Ovary (tissue), 7 donors: ENCODE measurements at regions not wholly inside any gene's neighbourhood (a gene's known extent, or its start where the extent isn't known, plus 50 kb on each side); places are given as distances from the start of the nearest gene placed in this dataset.

Experiments used
- DNase-seq, 5 donors: peaks; one replicate each; pipeline ENCODE4 v3.0.0-alpha.2; 2019 to 2020
- H3K27ac ChIP-seq, 2 donors: fragments of 200-600 bp; one replicate each; pipeline versions ENCODE4 v1.5.1 to v1.8.0; 2019 to 2022
- H3K27me3 ChIP-seq: fragments of 200-600 bp; one replicate; pipeline ENCODE4 v1.8.0; 2022
- H3K36me3 ChIP-seq: fragments of 200-600 bp; sonication (generic); one replicate; pipeline ENCODE4 v1.5.1; 2019
- H3K4me1 ChIP-seq: one replicate; pipeline ENCODE4 v1.8.1; 2013; ENCODE audit warnings: mild to moderate bottlenecking, moderate library complexity; ENCODE audit not compliant: insufficient read depth
- H3K4me3 ChIP-seq: fragments of 200-600 bp; sonication (generic); one replicate; pipeline ENCODE4 v1.5.1; 2017
- H3K9me3 ChIP-seq, 2 donors: fragments of 200-600 bp in 1 of 2; sonication (generic) in 1 of 2; one replicate each; pipeline versions ENCODE4 v1.5.1 to v1.8.1; 2013 to 2019; ENCODE audit warnings: mild to moderate bottlenecking in 1 of 2, moderate library complexity in 1 of 2
- EP300 ChIP-seq: sonication (generic); formaldehyde crosslinking; IDR thresholded peaks from one replicate; pipeline ENCODE4 v1.6.1; 2017; ENCODE audit warnings: antibody characterized with exemption
- POLR2A ChIP-seq: fragments of 450-650 bp; IDR thresholded peaks from one replicate; pipeline ENCODE4 v1.6.1; 2017; ENCODE audit warnings: antibody characterized with exemption, mild to moderate bottlenecking, moderate library complexity
- WGBS, 3 donors: extraction: QIAGEN DNeasy Blood & Tissue Kit in 1 of 3; methylation state at CpG; one replicate each; pipeline versions ENCODE4 v1.1.5 to v1.1.7; 2013 to 2017; 5-methylcytosine and 5-hydroxymethylcytosine counted together
- intact Hi-C, 4 donors: fragments of 100-400 bp; cut with DNase I; formaldehyde crosslinking; loops; one replicate each; pipeline versions ENCODE4 v1.11.0 to v1.15.1; 2022 to 2023
- TF ChIP-seq, protein P1 (sequence below), 3 donors: fragments of 450-650 bp in 2 of 3; fragments of 200-600 bp in 1 of 3; IDR thresholded peaks; one replicate each; pipeline versions ENCODE4 v1.5.1 to v1.8.0; 2016 to 2022; ENCODE audit warnings: antibody characterized with exemption in 3 of 3, mild to moderate bottlenecking in 1 of 3
- donor health status: DM: no; HTN: no; CAD: no; lungs with moderate emphysema.
- donor health status: DM: no; HTN: no; CAD: no.
- donor health status: Bipolar disorder and iron deficiency.
- donor health status: DM: no; HTN: no; CAD: no.
- donor health status: DM: yes; HTN: yes; CAD: no.

DNA sequence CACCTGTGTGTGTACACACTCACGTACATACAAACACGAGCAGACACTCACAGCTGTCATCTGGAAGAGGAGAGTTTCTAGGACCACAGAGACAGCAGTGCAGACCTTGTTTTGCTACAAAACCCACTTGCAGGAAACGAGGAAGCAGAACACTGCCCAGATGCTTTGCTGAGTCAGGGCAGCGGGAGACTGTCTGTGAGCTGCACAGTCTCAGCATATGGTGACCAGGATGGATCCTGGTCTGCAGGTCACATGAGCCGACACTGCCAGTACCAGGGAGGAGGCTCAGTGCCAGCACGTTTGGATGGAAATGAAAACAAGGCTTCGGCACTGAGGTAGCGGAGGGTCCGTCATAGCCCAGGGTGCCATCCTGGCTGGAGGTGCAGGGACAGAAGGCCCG, 117.6 kb upstream of the DPP6 start:
- DNase-seq: no peak
- Histone ChIP-seq H3K27ac (no peak overlapping the region), H3K36me3 (no peaks in the 10 kb centered on the region), H3K4me3 (no peak overlapping the region), H3K9me3 (no peaks in the 10 kb centered on the region), H3K27me3 (no peaks in the 10 kb centered on the region), H3K4me1 (no peaks in the 10 kb centered on the region)
- intact Hi-C loops: no loop called here
- WGBS, 3 donors: 56 to 67% (median 61%) methylated on average over 10 of the region's 10 CpGs
- no peak for TF ChIP-seq EP300
- TF ChIP-seq, protein P1, sequence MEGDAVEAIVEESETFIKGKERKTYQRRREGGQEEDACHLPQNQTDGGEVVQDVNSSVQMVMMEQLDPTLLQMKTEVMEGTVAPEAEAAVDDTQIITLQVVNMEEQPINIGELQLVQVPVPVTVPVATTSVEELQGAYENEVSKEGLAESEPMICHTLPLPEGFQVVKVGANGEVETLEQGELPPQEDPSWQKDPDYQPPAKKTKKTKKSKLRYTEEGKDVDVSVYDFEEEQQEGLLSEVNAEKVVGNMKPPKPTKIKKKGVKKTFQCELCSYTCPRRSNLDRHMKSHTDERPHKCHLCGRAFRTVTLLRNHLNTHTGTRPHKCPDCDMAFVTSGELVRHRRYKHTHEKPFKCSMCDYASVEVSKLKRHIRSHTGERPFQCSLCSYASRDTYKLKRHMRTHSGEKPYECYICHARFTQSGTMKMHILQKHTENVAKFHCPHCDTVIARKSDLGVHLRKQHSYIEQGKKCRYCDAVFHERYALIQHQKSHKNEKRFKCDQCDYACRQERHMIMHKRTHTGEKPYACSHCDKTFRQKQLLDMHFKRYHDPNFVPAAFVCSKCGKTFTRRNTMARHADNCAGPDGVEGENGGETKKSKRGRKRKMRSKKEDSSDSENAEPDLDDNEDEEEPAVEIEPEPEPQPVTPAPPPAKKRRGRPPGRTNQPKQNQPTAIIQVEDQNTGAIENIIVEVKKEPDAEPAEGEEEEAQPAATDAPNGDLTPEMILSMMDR (IDR thresholded peaks at IDR 0.05): no peak
- TF ChIP-seq POLR2A: no peak

DNA sequence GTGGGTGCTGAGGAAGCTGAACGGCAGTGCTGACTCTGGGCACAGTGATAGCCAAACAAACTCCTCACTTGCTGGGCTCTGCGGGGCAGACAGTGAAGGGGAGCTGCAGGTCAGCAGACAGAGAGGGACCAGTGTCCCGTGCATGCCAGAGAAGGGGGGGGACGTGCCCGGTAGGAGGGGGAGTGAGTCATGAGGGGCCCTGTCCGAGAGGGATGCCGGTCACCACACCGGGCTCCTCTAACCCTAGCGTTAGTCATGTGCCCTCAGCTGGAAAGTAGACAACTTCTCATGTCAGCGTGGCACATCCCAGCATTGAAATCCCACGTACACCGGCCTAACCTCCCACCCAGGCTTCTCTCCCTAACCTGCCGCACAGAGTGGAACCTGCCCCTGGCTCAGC, 117.1 kb upstream of the DPP6 start:
- Histone ChIP-seq H3K27ac (no peak overlapping the region), H3K4me1 (no peaks in the 10 kb centered on the region), H3K9me3 (no peaks in the 10 kb centered on the region), H3K4me3 (no peak overlapping the region), H3K27me3 (no peaks in the 10 kb centered on the region), H3K36me3 (no peaks in the 10 kb centered on the region)
- WGBS, 3 donors: 15 to 58% (median 45%) methylated on average over 13 of the region's 13 CpGs
- intact Hi-C loops: no loop called here
- TF ChIP-seq POLR2A (no peak), EP300 (no peak)
- TF ChIP-seq, protein P1 (IDR thresholded peaks at IDR 0.05): no peak
- no peak for DNase-seq

DNA sequence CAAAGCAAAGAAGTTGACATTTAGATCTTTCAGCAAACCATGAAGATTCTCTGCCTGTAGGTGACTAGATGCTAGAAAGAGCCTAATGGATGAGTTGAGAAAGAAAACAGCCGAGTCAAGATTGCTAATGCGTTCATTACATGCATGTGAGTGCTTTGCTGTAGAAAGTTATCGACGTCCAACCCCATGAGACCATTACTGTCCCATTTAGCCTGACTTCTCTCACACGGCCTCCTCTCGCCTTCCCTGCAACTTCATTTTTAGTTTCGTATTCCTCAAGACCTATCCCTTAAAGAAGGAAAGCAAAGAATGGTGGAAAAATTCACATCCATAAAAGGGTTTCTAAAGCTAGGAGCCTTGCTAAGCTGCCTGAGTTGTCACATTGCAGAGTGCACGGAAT, 113.7 kb upstream of the DPP6 start:
- 90 to 92% (median 92%) methylated on average over 8 of the region's 8 CpGs for WGBS, 3 donors
- Histone ChIP-seq H3K9me3 (no peaks in the 10 kb centered on the region), H3K27ac (no peak overlapping the region), H3K36me3 (no peaks in the 10 kb centered on the region), H3K4me3 (no peak overlapping the region), H3K4me1 (no peaks in the 10 kb centered on the region), H3K27me3 (no peaks in the 10 kb centered on the region)
- no peak for TF ChIP-seq POLR2A
- TF ChIP-seq EP300: no peak
- TF ChIP-seq, protein P1 (IDR thresholded peaks at IDR 0.05): no peak
- intact Hi-C loops: no loop called here
- no peak for DNase-seq

DNA sequence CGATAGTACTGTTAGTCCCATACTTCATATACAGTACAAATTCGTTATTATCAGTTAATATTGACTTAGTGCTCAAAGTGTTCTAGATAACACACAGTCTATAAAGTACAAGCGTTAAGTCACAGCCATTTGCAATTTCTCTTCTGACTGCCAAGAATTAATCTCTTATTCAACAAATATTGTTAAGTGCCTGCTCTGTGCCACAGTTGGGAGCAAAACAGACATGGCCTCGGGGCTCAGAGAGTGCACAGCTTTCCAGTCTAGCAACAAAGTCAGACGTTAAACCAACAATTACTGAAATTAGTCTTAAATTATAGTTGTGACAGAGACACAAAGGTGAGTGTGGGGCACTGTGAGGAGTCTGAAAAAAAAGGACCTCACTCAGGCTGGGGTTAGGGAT, 113.0 kb upstream of the DPP6 start:
- Histone ChIP-seq H3K4me3 (no peak overlapping the region), H3K4me1 (no peaks in the 10 kb centered on the region), H3K9me3 (no peaks in the 10 kb centered on the region), H3K27ac (no peak overlapping the region), H3K27me3 (no peaks in the 10 kb centered on the region), H3K36me3 (no peaks in the 10 kb centered on the region)
- TF ChIP-seq POLR2A (no peak), EP300 (no peak)
- TF ChIP-seq, protein P1 (IDR thresholded peaks at IDR 0.05): no peak
- no peak for DNase-seq
- intact Hi-C loops: no loop called here
- 59 to 74% (median 61%) methylated on average over 5 of the region's 5 CpGs for WGBS, 3 donors

DNA sequence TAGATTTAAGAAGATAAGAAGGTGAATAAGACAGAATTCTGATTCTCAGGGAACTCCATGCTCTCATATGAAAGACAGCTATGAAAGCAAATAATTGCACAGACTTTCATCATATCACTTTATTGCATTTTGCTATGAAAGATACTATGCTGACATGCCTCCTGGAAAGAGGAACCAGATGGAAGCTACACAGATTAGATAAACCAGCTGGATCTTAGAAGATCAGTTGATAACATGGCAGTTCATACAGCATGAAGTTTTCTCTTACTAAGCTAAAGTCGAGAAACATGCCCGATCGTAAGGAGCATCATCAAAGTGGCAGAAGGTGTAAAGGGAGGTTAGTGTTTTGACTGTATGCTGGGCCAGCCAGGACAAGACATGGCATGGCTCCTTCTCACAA, 112.5 kb upstream of the DPP6 start:
- no peak for TF ChIP-seq POLR2A
- no peak for TF ChIP-seq EP300
- TF ChIP-seq, protein P1 (IDR thresholded peaks at IDR 0.05): no peak
- intact Hi-C loops: no loop called here
- Histone ChIP-seq H3K9me3 (no peaks in the 10 kb centered on the region), H3K4me1 (no peaks in the 10 kb centered on the region), H3K36me3 (no peaks in the 10 kb centered on the region), H3K27ac (no peak overlapping the region), H3K27me3 (no peaks in the 10 kb centered on the region), H3K4me3 (no peak overlapping the region)
- no peak for DNase-seq
- 80 to 85% (median 82%) methylated on average over 3 of the region's 3 CpGs for WGBS, 3 donors
